ENCODE measurements at regions not wholly inside any gene's neighbourhood (a gene's known extent, or its start where the extent isn't known, plus 50 kb on each side); places are given as distances from the start of the nearest gene placed in this dataset.
"Not testable (repeated sequence)": the region's sequence is repeated elsewhere in the genome, so short reads cannot be mapped to it uniquely, and the experiment has no call there.

- DNase-seq (ENCODE audit: low spot score) = no peak
Observed at GRCh38 chr5:103886826-103887225, 324.2 kb upstream of the NUDT12 start.

- no peak for DNase-seq (ENCODE audit: low spot score)
Observed at GRCh38 chr5:103883143-103883542, 320.6 kb upstream of the NUDT12 start.

GRCh38 chr5:103881560-103881959, 319.0 kb upstream of the NUDT12 start:
- no peak for DNase-seq (ENCODE audit: low spot score)

- DNase-seq (ENCODE audit: low spot score) = no peak
Observed at GRCh38 chr5:103867857-103868598, 305.4 kb upstream of the NUDT12 start.

GRCh38 chr5:103866169-103866568, 303.6 kb upstream of the NUDT12 start:
- DNase-seq (ENCODE audit: low spot score) = no peak

GRCh38 chr5:103862398-103862797, 299.8 kb upstream of the NUDT12 start:
- no peak for DNase-seq (ENCODE audit: low spot score)

GRCh38 chr5:103860327-103860726, 297.7 kb upstream of the NUDT12 start:
- DNase-seq (ENCODE audit: low spot score) = no peak

- not testable (repeated sequence) for DNase-seq (ENCODE audit: low spot score)
Observed at GRCh38 chr5:103858367-103858766, 295.8 kb upstream of the NUDT12 start.

- no peak for DNase-seq (ENCODE audit: low spot score)
Observed at GRCh38 chr5:103851091-103851490, 288.5 kb upstream of the NUDT12 start.

GRCh38 chr5:103849934-103850333, 287.3 kb upstream of the NUDT12 start:
- no peak for DNase-seq (ENCODE audit: low spot score)

GRCh38 chr5:103847060-103847459, 284.5 kb upstream of the NUDT12 start:
- no peak for DNase-seq (ENCODE audit: low spot score)

GRCh38 chr5:103842936-103843335, 280.3 kb upstream of the NUDT12 start:
- DNase-seq (ENCODE audit: low spot score) = no peak

- no peak for DNase-seq (ENCODE audit: low spot score)
Observed at GRCh38 chr5:103840600-103840999, 278.0 kb upstream of the NUDT12 start.

GRCh38 chr5:103834216-103834615, 271.6 kb upstream of the NUDT12 start:
- DNase-seq (ENCODE audit: low spot score) = no peak

GRCh38 chr5:103829585-103829984, 267.0 kb upstream of the NUDT12 start:
- no peak for DNase-seq (ENCODE audit: low spot score)

GRCh38 chr5:103827976-103828375, 265.4 kb upstream of the NUDT12 start:
- DNase-seq (ENCODE audit: low spot score) = no peak

- no peak for DNase-seq (ENCODE audit: low spot score)
Observed at GRCh38 chr5:103821361-103821760, 258.8 kb upstream of the NUDT12 start.

- DNase-seq (ENCODE audit: low spot score) = no peak
Observed at GRCh38 chr5:103808464-103809106, 246.0 kb upstream of the NUDT12 start.

GRCh38 chr5:103804711-103805110, 242.1 kb upstream of the NUDT12 start:
- DNase-seq (ENCODE audit: low spot score) = no peak

- no peak for DNase-seq (ENCODE audit: low spot score)
Observed at GRCh38 chr5:103801681-103802080, 239.1 kb upstream of the NUDT12 start.

- DNase-seq (ENCODE audit: low spot score) = no peak
Observed at GRCh38 chr5:103800741-103801495, 238.3 kb upstream of the NUDT12 start.

GRCh38 chr5:103793595-103794182, 231.1 kb upstream of the NUDT12 start:
- DNase-seq (ENCODE audit: low spot score) = no peak

Data from mucosa of gallbladder (tissue), 1 donor.